ENCODE measurements at regions not wholly inside any gene's neighbourhood (a gene's known extent, or its start where the extent isn't known, plus 50 kb on each side); places are given as distances from the start of the nearest gene placed in this dataset.
"Not testable (repeated sequence)": the region's sequence is repeated elsewhere in the genome, so short reads cannot be mapped to it uniquely, and the experiment has no call there.

DNA sequence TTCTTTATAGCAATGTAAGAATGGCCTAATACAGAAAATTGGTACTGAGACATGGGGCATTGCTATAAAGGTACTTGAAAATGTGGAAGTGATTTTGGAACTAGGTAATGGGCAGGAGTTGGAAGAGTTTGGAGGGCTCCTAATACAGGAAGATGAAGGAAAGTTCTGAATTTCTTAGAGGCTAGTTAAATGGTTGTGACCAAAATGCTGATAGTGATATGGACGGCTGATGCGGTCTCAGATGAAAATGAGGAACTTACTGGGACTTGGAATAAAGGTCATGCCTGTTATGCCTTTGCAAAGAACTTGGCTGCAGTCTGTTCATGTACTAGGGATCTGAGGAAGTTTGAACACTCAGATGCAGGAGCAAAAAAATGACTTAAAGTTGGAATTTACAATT is 132.2 kb upstream of the ZNG1F start:
- in situ Hi-C loops (cut with HindIII; ENCODE audit: low pct_ligation_motif_present, low sequenced_read_pairs); H3K27me3 ChIP-seq (replicated peaks); H3K4me3 ChIP-seq (ENCODE audit: low read depth, low read length); H3K36me3 ChIP-seq (replicated peaks); DNase-seq; H3K27ac ChIP-seq: not testable (repeated sequence)

DNA sequence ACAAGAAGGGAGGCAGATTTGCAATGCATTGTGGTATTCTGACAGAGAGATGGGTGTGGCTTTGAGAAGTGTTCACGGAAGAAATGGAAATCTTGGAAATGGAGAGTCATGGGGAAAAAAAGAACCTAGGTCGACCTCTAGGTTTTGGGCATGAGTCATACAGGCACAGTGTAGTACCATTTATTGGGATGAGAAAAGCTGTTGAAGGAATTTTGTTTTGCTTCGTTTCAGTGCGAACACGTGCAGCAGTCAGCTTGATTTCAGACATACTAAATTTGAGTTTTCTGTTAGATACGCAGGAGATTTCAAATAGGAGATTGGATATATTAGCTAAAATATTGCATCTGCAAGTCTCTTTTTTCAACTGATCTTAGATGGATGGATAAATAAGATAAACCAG is 119.8 kb upstream of the ZNG1F start:
- H3K36me3 ChIP-seq (replicated peaks); H3K27me3 ChIP-seq (replicated peaks); in situ Hi-C loops (cut with HindIII; ENCODE audit: low pct_ligation_motif_present, low sequenced_read_pairs); H3K27ac ChIP-seq; H3K4me3 ChIP-seq (ENCODE audit: low read depth, low read length); DNase-seq: not testable (repeated sequence)

DNA sequence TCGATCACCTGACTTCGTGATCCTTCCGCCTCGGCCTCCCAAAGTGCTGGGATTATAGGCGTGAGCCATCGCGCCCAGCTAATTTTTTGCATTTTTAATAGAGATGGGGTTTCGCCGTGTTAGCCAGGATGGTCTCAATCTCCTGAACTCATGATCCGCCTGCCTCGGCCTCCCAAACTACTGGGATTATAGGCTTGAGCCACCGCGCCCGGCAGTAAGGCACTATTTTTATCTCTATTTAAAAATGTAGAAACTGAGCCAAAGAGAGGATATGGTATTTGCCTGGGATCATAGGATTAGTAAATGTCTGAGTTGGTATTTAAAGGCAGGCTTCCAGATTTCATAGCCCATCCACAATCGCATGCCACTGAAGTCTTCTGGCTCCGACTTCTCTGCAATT is 96.6 kb upstream of the ZNG1F start:
- DNase-seq; H3K4me3 ChIP-seq (ENCODE audit: low read depth, low read length); H3K27ac ChIP-seq; in situ Hi-C loops (cut with HindIII; ENCODE audit: low pct_ligation_motif_present, low sequenced_read_pairs); H3K36me3 ChIP-seq (replicated peaks); H3K27me3 ChIP-seq (replicated peaks): not testable (repeated sequence)

GRCh38 chr9:41280299-41281238 is 91.5 kb upstream of the ZNG1F start:
- in situ Hi-C loops (cut with HindIII; ENCODE audit: low pct_ligation_motif_present, low sequenced_read_pairs); H3K27ac ChIP-seq; DNase-seq; H3K27me3 ChIP-seq (replicated peaks); H3K4me3 ChIP-seq (ENCODE audit: low read depth, low read length); H3K36me3 ChIP-seq (replicated peaks): not testable (repeated sequence)

GRCh38 chr9:41279437-41279836 is 90.3 kb upstream of the ZNG1F start:
- H3K36me3 ChIP-seq (replicated peaks); H3K27me3 ChIP-seq (replicated peaks); H3K4me3 ChIP-seq (ENCODE audit: low read depth, low read length); DNase-seq; H3K27ac ChIP-seq; in situ Hi-C loops (cut with HindIII; ENCODE audit: low pct_ligation_motif_present, low sequenced_read_pairs): not testable (repeated sequence)

DNA sequence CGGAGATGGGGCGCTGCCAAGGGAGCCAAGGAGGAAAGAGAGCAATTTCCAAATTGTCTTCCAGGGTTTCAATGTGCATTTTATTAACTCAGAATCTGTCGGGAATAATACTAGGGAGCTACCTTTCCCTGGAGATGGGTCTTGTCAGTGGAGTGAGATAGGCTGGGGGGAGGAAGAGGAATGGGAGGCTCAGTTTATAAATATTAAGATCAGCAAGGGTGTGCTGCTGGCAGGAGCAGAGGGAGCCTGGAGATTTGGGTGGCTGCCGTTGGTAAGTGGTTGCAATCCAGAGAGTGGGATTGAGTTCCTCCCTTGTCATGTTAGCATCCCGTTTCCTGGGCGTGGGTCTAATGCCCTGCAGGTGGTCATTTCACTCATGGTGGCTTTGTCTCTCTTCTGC is 89.9 kb upstream of the ZNG1F start:
- in situ Hi-C loops (cut with HindIII; ENCODE audit: low pct_ligation_motif_present, low sequenced_read_pairs); H3K27ac ChIP-seq; H3K36me3 ChIP-seq (replicated peaks); H3K4me3 ChIP-seq (ENCODE audit: low read depth, low read length); DNase-seq; H3K27me3 ChIP-seq (replicated peaks): not testable (repeated sequence)

DNA sequence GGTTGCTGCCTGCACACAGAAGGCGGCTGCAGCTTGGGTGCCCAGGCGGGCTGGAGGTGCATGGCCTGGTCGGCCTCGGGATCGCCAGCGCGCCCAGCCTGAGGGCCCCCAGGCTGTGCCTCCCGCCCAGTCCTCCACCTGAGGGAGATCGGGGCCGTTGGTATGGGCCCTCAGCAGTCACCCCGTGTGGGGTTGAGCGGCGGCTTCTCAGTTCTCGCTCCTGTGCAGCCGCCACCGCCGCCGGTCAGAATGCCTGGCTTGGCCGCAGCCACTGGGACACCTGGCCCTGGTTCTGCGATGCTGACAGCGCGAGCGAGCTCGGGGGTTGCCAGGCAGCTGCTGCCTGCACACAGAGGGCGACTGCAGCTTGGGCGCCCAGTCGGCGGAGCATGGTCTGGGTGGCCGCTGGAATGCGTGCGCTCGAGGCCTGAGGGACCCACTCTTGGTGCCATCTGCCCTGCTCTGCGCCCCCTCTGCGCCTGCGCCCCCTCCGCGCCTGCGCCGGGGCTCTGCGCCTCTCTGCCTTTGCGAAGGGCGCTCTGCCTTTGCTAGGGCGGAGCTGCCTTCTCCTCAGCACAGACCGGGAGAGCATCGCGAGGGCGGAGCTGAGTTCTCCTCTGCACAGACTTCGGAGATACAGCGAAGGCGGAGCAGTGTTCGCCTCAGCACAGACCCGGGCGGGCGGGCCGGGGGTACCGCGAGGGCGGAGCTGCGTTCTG is 84.6 kb upstream of the ZNG1F start:
- H3K36me3 ChIP-seq (replicated peaks); H3K27me3 ChIP-seq (replicated peaks); in situ Hi-C loops (cut with HindIII; ENCODE audit: low pct_ligation_motif_present, low sequenced_read_pairs); H3K27ac ChIP-seq: not testable (repeated sequence)
- DNase-seq, result peak; percentile 67
- H3K4me3 ChIP-seq (ENCODE audit: low read depth, low read length), result peak overlapping the region; percentile 53

DNA sequence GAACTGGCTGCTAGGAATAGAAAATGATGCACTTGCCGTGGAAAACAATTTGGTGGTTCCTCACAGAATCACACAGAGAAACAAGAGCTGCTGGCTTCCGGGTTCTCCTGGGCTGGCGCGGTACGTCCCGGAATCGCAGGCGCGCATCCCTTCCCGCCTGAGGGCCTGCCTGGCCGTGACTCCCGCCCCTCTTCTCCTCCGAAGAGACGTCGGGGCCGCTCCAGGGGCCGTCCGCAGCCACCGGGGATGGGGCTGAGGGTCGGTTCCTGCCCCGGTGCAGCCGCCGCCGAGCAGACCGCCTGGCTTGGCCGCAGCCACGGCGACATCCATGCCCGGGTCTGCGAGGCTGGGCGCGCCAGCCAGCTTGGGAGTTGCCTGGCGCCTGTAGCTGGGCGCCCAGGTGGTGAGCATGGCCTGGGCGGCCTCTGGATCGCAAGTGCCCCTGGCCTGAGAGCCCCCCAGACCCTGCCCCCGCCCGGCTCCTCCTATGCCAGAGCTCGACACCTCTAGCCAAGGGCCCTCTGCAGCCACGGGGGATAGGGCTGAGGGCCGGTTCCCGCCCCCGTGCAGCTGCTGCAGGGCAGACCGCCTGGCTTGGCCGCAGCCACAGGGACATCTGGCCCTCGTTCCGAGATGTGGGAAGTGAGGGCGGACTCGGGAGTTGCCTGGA is 83.9 kb upstream of the ZNG1F start:
- in situ Hi-C loops (cut with HindIII; ENCODE audit: low pct_ligation_motif_present, low sequenced_read_pairs); DNase-seq; H3K36me3 ChIP-seq (replicated peaks); H3K27me3 ChIP-seq (replicated peaks); H3K27ac ChIP-seq: not testable (repeated sequence)
- H3K4me3 ChIP-seq (ENCODE audit: low read depth, low read length), result peak overlapping the region; percentile 38

DNA sequence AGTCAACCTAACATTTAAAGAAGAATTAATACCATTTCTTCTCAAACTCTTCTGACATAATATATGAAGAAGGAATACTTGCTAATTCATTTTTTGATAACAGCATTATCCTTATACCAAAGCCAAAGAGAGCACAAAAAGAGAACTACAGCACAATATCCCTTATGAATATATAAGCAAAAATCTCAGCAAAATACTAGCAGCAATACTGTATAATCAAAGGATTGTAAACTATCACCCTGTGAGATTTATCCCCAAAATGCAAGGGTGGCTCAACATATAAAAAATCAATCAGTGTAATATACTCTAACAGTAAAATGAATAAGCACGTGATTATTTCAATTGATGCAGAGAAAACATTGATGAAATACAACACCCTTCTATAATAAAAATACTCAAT is 81.9 kb upstream of the ZNG1F start:
- H3K4me3 ChIP-seq (ENCODE audit: low read depth, low read length); in situ Hi-C loops (cut with HindIII; ENCODE audit: low pct_ligation_motif_present, low sequenced_read_pairs): not testable (repeated sequence)

DNA sequence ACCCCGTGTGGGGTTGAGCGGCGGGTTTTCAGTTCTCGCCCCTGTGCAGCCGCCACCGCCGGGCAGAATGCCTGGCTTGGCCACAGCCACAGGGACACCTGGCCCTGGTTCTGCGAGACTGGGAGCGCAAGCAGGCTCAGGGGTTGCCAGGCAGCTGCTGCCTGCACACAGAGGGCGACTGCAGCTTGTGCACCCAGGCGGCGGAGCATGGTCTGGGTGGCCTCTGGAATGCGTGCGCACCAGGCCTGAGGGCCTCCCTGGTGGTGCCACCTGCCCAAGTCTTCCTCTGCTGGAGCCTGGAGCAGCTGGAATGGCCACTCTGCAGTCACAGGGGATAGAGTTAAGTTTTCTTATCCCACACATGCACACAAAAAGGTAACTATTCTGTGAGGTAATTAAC is 80.4 kb upstream of the ZNG1F start:
- H3K27ac ChIP-seq; H3K36me3 ChIP-seq (replicated peaks); H3K4me3 ChIP-seq (ENCODE audit: low read depth, low read length); H3K27me3 ChIP-seq (replicated peaks); in situ Hi-C loops (cut with HindIII; ENCODE audit: low pct_ligation_motif_present, low sequenced_read_pairs); DNase-seq: not testable (repeated sequence)

More for the DNA sequence above, 81.9 kb upstream of the ZNG1F start:
- not testable (repeated sequence) for H3K27ac ChIP-seq; H3K36me3 ChIP-seq (replicated peaks); H3K27me3 ChIP-seq (replicated peaks); DNase-seq

DNA sequence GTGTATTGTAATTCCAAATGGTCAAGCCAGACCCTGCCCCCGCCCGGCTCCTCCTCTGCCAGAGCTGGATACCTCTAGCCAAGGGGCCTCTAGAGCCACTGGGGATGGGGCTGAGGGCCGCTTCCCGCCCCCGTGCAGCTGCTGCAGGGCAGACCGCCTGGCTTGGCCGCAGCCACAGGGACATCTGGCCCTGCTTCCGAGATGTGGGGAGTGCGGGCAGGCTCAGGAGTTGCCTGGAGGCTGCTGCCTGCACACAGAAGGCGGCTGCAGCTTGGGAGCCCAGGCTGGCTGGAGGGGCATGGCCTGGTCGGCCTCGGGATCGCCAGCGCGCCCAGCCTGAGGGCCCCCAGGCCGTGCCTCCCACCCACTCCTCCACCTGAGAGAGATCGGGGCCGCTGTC is 79.9 kb upstream of the ZNG1F start:
- H3K27me3 ChIP-seq (replicated peaks); H3K36me3 ChIP-seq (replicated peaks); DNase-seq; H3K4me3 ChIP-seq (ENCODE audit: low read depth, low read length); in situ Hi-C loops (cut with HindIII; ENCODE audit: low pct_ligation_motif_present, low sequenced_read_pairs); H3K27ac ChIP-seq: not testable (repeated sequence)

DNA sequence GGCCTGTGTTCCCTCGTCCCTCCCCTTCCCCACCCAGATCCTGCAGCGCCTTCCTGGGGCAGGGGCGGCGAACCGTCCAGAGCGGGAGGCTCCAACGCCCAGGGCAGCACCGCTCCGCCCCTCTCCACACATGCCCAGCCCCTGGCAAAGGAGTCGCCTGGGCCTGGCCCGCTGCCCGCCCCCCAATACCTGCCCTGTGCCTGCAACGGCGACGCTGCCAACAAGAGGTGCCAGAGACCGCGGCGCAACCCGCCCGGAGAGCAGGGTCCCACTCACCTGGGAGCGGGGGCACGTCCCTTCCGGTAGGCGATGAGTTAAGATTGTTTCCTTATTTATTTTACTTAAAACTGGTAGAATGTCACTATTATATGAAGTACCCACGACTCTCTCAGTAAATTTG is 77.5 kb upstream of the ZNG1F start:
- H3K4me3 ChIP-seq (ENCODE audit: low read depth, low read length); H3K36me3 ChIP-seq (replicated peaks); in situ Hi-C loops (cut with HindIII; ENCODE audit: low pct_ligation_motif_present, low sequenced_read_pairs); H3K27ac ChIP-seq; H3K27me3 ChIP-seq (replicated peaks); DNase-seq: not testable (repeated sequence)

DNA sequence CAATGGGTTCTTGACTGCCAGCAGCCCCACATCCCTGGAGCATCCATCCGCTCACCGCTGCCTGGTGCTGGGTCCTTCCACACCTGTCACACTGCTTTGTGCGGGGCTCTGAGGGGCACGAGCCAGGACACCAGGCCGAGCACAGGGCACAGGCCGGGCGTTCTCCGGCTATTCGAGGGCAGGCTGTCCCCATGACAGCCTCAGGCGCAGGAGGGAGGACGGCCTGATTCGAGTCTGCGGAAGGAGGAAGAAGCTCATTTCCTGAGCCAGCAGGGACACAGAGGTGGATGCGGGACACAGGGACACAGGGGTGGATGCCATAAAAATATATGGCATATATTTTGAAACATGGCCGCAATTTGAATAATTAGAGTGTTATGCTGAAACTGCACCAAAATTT is 76.9 kb upstream of the ZNG1F start:
- H3K27ac ChIP-seq; in situ Hi-C loops (cut with HindIII; ENCODE audit: low pct_ligation_motif_present, low sequenced_read_pairs); H3K36me3 ChIP-seq (replicated peaks); DNase-seq; H3K27me3 ChIP-seq (replicated peaks); H3K4me3 ChIP-seq (ENCODE audit: low read depth, low read length): not testable (repeated sequence)

DNA sequence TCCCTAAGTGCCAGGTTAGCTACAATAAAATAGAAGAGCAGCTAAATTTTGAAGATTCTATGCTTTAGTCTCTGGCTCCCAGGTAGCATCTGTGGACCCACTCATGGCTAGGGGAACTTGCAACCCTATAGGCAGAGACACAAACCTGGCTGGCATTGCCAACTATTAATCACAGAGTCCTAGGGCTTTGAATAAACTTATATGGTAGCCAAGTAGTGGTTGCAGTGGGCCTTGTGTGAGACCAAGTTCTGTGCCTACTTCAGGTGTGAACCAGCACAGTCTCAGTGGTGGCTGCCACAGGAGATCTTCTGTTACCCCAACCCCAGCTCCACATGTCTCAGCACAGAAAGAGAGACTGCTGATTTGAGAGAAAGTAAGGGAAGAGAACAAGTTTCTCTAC is 62.9 kb upstream of the ZNG1F start:
- H3K27me3 ChIP-seq (replicated peaks); H3K36me3 ChIP-seq (replicated peaks); in situ Hi-C loops (cut with HindIII; ENCODE audit: low pct_ligation_motif_present, low sequenced_read_pairs); H3K4me3 ChIP-seq (ENCODE audit: low read depth, low read length); DNase-seq; H3K27ac ChIP-seq: not testable (repeated sequence)
